ENCODE measurements at regions not wholly inside any gene's neighbourhood (a gene's known extent, or its start where the extent isn't known, plus 50 kb on each side); places are given as distances from the start of the nearest gene placed in this dataset.

GRCh38 chr7:114158275-114158674 is 239.5 kb upstream of the PPP1R3A start:
- no peak for DNase-seq (ENCODE audit: extremely low read depth, low read depth)
- TF ChIP-seq CTCF (IDR thresholded peaks at IDR 0.05; ENCODE audit: low read depth, low read length) = no peak

- no peak for DNase-seq (ENCODE audit: extremely low read depth, low read depth)
- TF ChIP-seq CTCF (IDR thresholded peaks at IDR 0.05; ENCODE audit: low read depth, low read length) = no peak
These were observed 237.4 kb upstream of the PPP1R3A start for GRCh38 chr7:114156178-114156577.

GRCh38 chr7:114155116-114156110 is 236.6 kb upstream of the PPP1R3A start:
- no peak for TF ChIP-seq CTCF (IDR thresholded peaks at IDR 0.05; ENCODE audit: low read depth, low read length)

GRCh38 chr7:114153700-114154099 is 234.9 kb upstream of the PPP1R3A start:
- TF ChIP-seq CTCF (IDR thresholded peaks at IDR 0.05; ENCODE audit: low read depth, low read length) = no peak
- DNase-seq (ENCODE audit: extremely low read depth, low read depth) = no peak

More at GRCh38 chr7:114155116-114156110, 236.6 kb upstream of the PPP1R3A start:
- no peak for DNase-seq (ENCODE audit: extremely low read depth, low read depth)

- no peak for TF ChIP-seq CTCF (IDR thresholded peaks at IDR 0.05; ENCODE audit: low read depth, low read length)
- no peak for DNase-seq (ENCODE audit: extremely low read depth, low read depth)
These were observed 233.6 kb upstream of the PPP1R3A start for GRCh38 chr7:114152314-114152938.

- DNase-seq (ENCODE audit: extremely low read depth, low read depth) = no peak
- no peak for TF ChIP-seq CTCF (IDR thresholded peaks at IDR 0.05; ENCODE audit: low read depth, low read length)
These were observed 233.0 kb upstream of the PPP1R3A start for GRCh38 chr7:114151777-114152176.

- TF ChIP-seq CTCF (IDR thresholded peaks at IDR 0.05; ENCODE audit: low read depth, low read length) = no peak
- no peak for DNase-seq (ENCODE audit: extremely low read depth, low read depth)
These were observed 231.9 kb upstream of the PPP1R3A start for GRCh38 chr7:114150689-114151088.
